Right renal cortex interstitium (tissue), 3 donors: ENCODE measurements at regions not wholly inside any gene's neighbourhood (a gene's known extent, or its start where the extent isn't known, plus 50 kb on each side); places are given as distances from the start of the nearest gene placed in this dataset.

Source experiments
- DNase-seq, 3 donors: peaks; one replicate each; pipeline ENCODE4 v3.0.0-alpha.2; 2013; ENCODE audit warnings: low read depth in 3 of 3, low spot score in 2 of 3

GRCh38 chr2:217489145-217489960 lies 513.4 kb downstream of the TNS1 start:
- no peak for DNase-seq

GRCh38 chr2:217484046-217484445 lies 518.7 kb downstream of the TNS1 start:
- DNase-seq = no peak

GRCh38 chr2:217482056-217482710 lies 520.6 kb downstream of the TNS1 start:
- DNase-seq = no peak

- no peak for DNase-seq
These were observed 521.2 kb downstream of the TNS1 start for GRCh38 chr2:217481577-217481976.

- DNase-seq = no peak
These were observed 523.2 kb downstream of the TNS1 start for GRCh38 chr2:217479566-217479965.

GRCh38 chr2:217478831-217479455 lies 523.9 kb downstream of the TNS1 start:
- no peak for DNase-seq

GRCh38 chr2:217477583-217477982 lies 525.2 kb downstream of the TNS1 start:
- DNase-seq = no peak

- no peak for DNase-seq
These were observed 527.0 kb downstream of the TNS1 start for GRCh38 chr2:217475791-217476190.

GRCh38 chr2:217475101-217475500 lies 527.7 kb downstream of the TNS1 start:
- DNase-seq = no peak

GRCh38 chr2:217471319-217471718 lies 531.5 kb downstream of the TNS1 start:
- no peak for DNase-seq

- DNase-seq = no peak
These were observed 533.5 kb downstream of the TNS1 start for GRCh38 chr2:217469203-217469810.

- no peak for DNase-seq
These were observed 534.6 kb downstream of the TNS1 start for GRCh38 chr2:217468042-217468830.

GRCh38 chr2:217467331-217467730 lies 535.5 kb downstream of the TNS1 start:
- no peak for DNase-seq

- no peak for DNase-seq
These were observed 536.0 kb downstream of the TNS1 start for GRCh38 chr2:217466805-217467204.

- DNase-seq = no peak
These were observed 536.7 kb downstream of the TNS1 start for GRCh38 chr2:217466104-217466503.

GRCh38 chr2:217465100-217465499 lies 537.7 kb downstream of the TNS1 start:
- no peak for DNase-seq

GRCh38 chr2:217463402-217464075 lies 539.3 kb downstream of the TNS1 start:
- DNase-seq = no peak

- no peak for DNase-seq
These were observed 540.7 kb downstream of the TNS1 start for GRCh38 chr2:217462121-217462520.

GRCh38 chr2:217461674-217462073 lies 541.1 kb downstream of the TNS1 start:
- no peak for DNase-seq
